ENCODE measurements at regions not wholly inside any gene's neighbourhood (a gene's known extent, or its start where the extent isn't known, plus 50 kb on each side); places are given as distances from the start of the nearest gene placed in this dataset.

GRCh38 chr13:109416001-109416400 is 370.4 kb downstream of the IRS2 start:
- no peak for TF ChIP-seq POLR2A (IDR thresholded peaks at IDR 0.05)
- TF ChIP-seq CTCF (IDR thresholded peaks at IDR 0.05 in 8 of 11, conservative IDR thresholded peaks at IDR 0.05 in 3 of 11) = no peak
- TF ChIP-seq POLR2AphosphoS5 (IDR thresholded peaks at IDR 0.05) = no peak

All from spleen (tissue), 7 donors.